Astrocyte (in vitro differentiated cells and primary cell): ENCODE measurements at regions not wholly inside any gene's neighbourhood (a gene's known extent, or its start where the extent isn't known, plus 50 kb on each side); places are given as distances from the start of the nearest gene placed in this dataset.

Source experiments
- DNase-seq: peaks from one replicate; pipeline ENCODE4 v3.0.0-alpha.2; 2010; ENCODE audit warnings: low read depth
- FAIRE-seq: peaks from 2 replicates; lab custom pipeline; 2011; peaks lifted over from hg19 to GRCh38; lab: Jason Lieb, UNC
- H2AFZ ChIP-seq: 2 replicates; pipeline ENCODE4 v1.6.0; 2012; ENCODE audit warnings: low read depth, low read length, inconsistent platforms
- H3K27ac ChIP-seq: 2 replicates; pipeline ENCODE4 v1.5.1; 2011; ENCODE audit warnings: low read depth, low read length, inconsistent platforms
- H3K27me3 ChIP-seq: 2 replicates; pipeline ENCODE4 v1.6.0; 2011; ENCODE audit warnings: low read length, inconsistent platforms; ENCODE audit not compliant: insufficient read depth
- H3K36me3 ChIP-seq: 2 replicates; pipeline ENCODE4 v1.5.1; 2011; ENCODE audit warnings: low read length, inconsistent platforms; ENCODE audit not compliant: insufficient read depth
- H3K4me1 ChIP-seq: 2 replicates; pipeline ENCODE4 v1.5.1; 2011; ENCODE audit warnings: low read length, inconsistent platforms; ENCODE audit not compliant: insufficient read depth
- H3K4me2 ChIP-seq: 2 replicates; pipeline ENCODE4 v1.6.0; 2012; ENCODE audit warnings: low read length, inconsistent platforms
- H3K4me3 ChIP-seq: 2 replicates; pipeline ENCODE4 v1.5.1; 2011; ENCODE audit warnings: low read depth, mild to moderate bottlenecking, low read length, inconsistent platforms; ENCODE audit not compliant: insufficient read depth
- H3K79me2 ChIP-seq: 2 replicates; pipeline ENCODE4 v1.6.0; 2012; ENCODE audit warnings: mild to moderate bottlenecking, low read length, inconsistent platforms; ENCODE audit not compliant: insufficient read depth
- H3K9ac ChIP-seq: 2 replicates; pipeline ENCODE4 v1.6.0; 2012; ENCODE audit warnings: mild to moderate bottlenecking, low read length, inconsistent platforms
- H3K9me3 ChIP-seq: 2 replicates; pipeline ENCODE4 v1.5.1; 2012; ENCODE audit warnings: low read depth, mild to moderate bottlenecking, low read length, inconsistent platforms; ENCODE audit not compliant: insufficient read depth
- H4K20me1 ChIP-seq: 2 replicates; pipeline ENCODE4 v1.6.0; 2012; ENCODE audit warnings: low read length, inconsistent platforms; ENCODE audit not compliant: insufficient read depth
- H3K27ac Mint-ChIP-seq: one replicate; pipeline ENCODE4 v1.8.0; 2021; ENCODE audit warnings: mild to moderate bottlenecking, mixed read lengths; ENCODE audit not compliant: unreplicated experiment
- H3K27me3 Mint-ChIP-seq: one replicate; pipeline ENCODE4 v1.8.0; 2021; ENCODE audit warnings: low read depth, mixed read lengths; ENCODE audit not compliant: unreplicated experiment
- H3K36me3 Mint-ChIP-seq: one replicate; pipeline ENCODE4 v1.8.0; 2021; ENCODE audit warnings: low read depth, mixed read lengths; ENCODE audit not compliant: unreplicated experiment
- H3K4me1 Mint-ChIP-seq: one replicate; pipeline ENCODE4 v1.8.0; 2021; ENCODE audit warnings: low read depth, mixed read lengths; ENCODE audit not compliant: unreplicated experiment
- H3K4me3 Mint-ChIP-seq: one replicate; pipeline ENCODE4 v1.8.0; 2021; ENCODE audit warnings: mild to moderate bottlenecking, moderate library complexity, mixed read lengths; ENCODE audit not compliant: unreplicated experiment
- H3K9me3 Mint-ChIP-seq: one replicate; pipeline ENCODE4 v1.8.0; 2021; ENCODE audit warnings: mild to moderate bottlenecking, mixed read lengths; ENCODE audit not compliant: unreplicated experiment
- EZH2 ChIP-seq: IDR thresholded peaks from 2 replicates; pipeline ENCODE4 v1.6.1; 2012; ENCODE audit warnings: mild to moderate bottlenecking, low read length, inconsistent platforms; ENCODE audit not compliant: insufficient read depth
- TF ChIP-seq, protein P1 (sequence below): IDR thresholded peaks from 2 replicates; pipeline ENCODE4 v1.5.1; 2011; ENCODE audit warnings: low read depth, mild to moderate bottlenecking, inconsistent platforms, low read length, moderate library complexity; ENCODE audit not compliant: insufficient read depth

DNA sequence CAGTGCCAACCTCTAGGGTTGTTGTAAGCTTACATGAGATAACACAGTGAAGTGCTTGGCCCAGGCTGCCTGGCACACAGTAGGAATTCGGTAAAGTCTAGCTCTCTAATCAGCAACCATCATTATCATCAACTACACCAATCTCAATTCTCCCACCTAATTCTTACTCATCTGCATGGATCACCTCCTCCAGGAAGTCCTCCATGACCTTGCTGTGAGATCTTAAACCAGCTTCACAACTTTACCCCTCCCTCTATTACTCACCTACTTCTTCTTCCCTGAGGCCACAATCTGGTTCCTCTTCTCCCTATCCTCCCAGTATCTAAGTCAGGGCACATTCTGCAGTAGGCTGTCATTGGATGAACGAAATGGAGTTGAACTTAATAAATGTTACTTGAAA lies 67.3 kb downstream of the GSC start:
- H3K27me3 ChIP-seq, result peaks cover 10% of the 10 kb centered on the region
- no peak for FAIRE-seq
- Mint-ChIP-seq H3K27ac (no peak overlapping the region), H3K4me1 (peaks cover 5% of the 10 kb centered on the region), H3K4me3 (no peak overlapping the region), H3K27me3 (peaks cover 39% of the 10 kb centered on the region), H3K9me3 (no peaks in the 10 kb centered on the region), H3K36me3 (no peaks in the 10 kb centered on the region)
- H3K4me1 ChIP-seq, result no peaks in the 10 kb centered on the region
- H3K9me3 ChIP-seq, result no peaks in the 10 kb centered on the region
- H3K36me3 ChIP-seq, result no peaks in the 10 kb centered on the region
- H2AFZ ChIP-seq, result no peak overlapping the region
- no peak overlapping the region for H3K27ac ChIP-seq
- no peak overlapping the region for H3K9ac ChIP-seq
- no peak overlapping the region for H3K4me3 ChIP-seq
- H3K4me2 ChIP-seq, result no peak overlapping the region
- no peaks in the 10 kb centered on the region for H4K20me1 ChIP-seq
- DNase-seq, result no peak
- no peaks in the 10 kb centered on the region for H3K79me2 ChIP-seq
- TF ChIP-seq EZH2, result no peak
- TF ChIP-seq, protein P1, sequence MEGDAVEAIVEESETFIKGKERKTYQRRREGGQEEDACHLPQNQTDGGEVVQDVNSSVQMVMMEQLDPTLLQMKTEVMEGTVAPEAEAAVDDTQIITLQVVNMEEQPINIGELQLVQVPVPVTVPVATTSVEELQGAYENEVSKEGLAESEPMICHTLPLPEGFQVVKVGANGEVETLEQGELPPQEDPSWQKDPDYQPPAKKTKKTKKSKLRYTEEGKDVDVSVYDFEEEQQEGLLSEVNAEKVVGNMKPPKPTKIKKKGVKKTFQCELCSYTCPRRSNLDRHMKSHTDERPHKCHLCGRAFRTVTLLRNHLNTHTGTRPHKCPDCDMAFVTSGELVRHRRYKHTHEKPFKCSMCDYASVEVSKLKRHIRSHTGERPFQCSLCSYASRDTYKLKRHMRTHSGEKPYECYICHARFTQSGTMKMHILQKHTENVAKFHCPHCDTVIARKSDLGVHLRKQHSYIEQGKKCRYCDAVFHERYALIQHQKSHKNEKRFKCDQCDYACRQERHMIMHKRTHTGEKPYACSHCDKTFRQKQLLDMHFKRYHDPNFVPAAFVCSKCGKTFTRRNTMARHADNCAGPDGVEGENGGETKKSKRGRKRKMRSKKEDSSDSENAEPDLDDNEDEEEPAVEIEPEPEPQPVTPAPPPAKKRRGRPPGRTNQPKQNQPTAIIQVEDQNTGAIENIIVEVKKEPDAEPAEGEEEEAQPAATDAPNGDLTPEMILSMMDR, result no peak

DNA sequence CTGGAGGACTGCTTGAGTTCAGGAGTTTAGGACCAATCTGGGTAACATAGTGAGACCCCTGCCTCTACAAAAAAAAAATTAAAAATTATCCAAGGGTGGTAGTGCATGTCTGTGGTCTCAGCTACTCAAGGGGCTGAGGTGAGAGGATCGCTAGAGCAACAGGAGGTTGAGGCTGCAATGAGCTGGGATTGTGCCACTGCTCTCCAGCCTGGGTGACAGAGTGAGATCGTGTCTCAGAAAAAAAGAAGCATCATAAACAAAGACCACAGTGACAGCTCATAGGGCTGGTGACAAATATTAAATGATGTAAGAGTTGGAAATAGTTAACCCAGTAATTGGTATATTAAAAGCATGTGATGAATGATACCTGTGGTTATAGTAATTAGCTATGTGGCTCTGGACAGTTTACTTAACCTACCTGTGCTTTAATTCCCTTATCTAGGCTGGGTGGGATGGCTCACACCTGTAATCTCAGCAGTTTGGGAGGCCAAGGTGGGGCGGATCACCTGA lies 68.0 kb downstream of the GSC start:
- TF ChIP-seq, protein P1, result no peak
- TF ChIP-seq EZH2, result no peak
- Histone ChIP-seq H3K9ac (no peak overlapping the region), H3K27ac (no peak overlapping the region), H4K20me1 (no peaks in the 10 kb centered on the region), H3K4me1 (no peaks in the 10 kb centered on the region), H3K9me3 (no peaks in the 10 kb centered on the region), H3K4me3 (no peak overlapping the region), H3K4me2 (no peak overlapping the region), H3K36me3 (no peaks in the 10 kb centered on the region), H3K79me2 (no peaks in the 10 kb centered on the region), H3K27me3 (peaks cover 10% of the 10 kb centered on the region), H2AFZ (no peak overlapping the region)
- FAIRE-seq, result no peak
- peaks cover 37% of the 10 kb centered on the region for H3K27me3 Mint-ChIP-seq
- H3K36me3 Mint-ChIP-seq, result no peaks in the 10 kb centered on the region
- DNase-seq, result no peak
- no peak overlapping the region for H3K27ac Mint-ChIP-seq
- H3K9me3 Mint-ChIP-seq, result no peaks in the 10 kb centered on the region
- no peak overlapping the region for H3K4me3 Mint-ChIP-seq
- H3K4me1 Mint-ChIP-seq, result peaks cover 5% of the 10 kb centered on the region

DNA sequence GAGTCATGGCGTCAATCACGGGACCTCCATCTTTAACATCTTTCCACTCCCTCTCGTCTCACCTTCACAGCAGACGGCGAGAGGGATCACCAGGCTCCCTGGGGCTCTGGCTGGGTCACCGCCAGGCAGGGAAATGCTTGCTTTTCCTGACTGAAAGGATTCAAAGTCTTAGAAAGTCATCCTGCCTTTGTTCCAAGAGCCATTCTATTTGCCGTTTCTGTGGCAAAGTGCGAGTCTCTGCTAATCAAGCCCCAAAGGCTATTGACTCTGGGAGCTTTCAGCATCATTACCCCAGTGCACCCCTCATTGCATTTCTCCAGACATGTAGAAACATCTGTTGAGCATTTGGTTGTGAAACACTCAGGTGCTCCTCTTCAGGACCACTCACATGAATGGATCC lies 69.6 kb downstream of the GSC start:
- no peaks in the 10 kb centered on the region for H3K9me3 Mint-ChIP-seq

More for the DNA sequence above, 69.6 kb downstream of the GSC start:
- Mint-ChIP-seq H3K27me3 (peaks cover 32% of the 10 kb centered on the region), H3K27ac (no peak overlapping the region), H3K4me1 (peaks cover 5% of the 10 kb centered on the region), H3K4me3 (no peak overlapping the region), H3K36me3 (no peaks in the 10 kb centered on the region)
- FAIRE-seq, result no peak
- Histone ChIP-seq H3K9me3 (no peaks in the 10 kb centered on the region), H3K27ac (no peak overlapping the region), H2AFZ (no peak overlapping the region), H3K9ac (no peak overlapping the region), H3K4me3 (no peak overlapping the region), H3K36me3 (no peaks in the 10 kb centered on the region), H3K79me2 (no peaks in the 10 kb centered on the region), H3K4me1 (no peaks in the 10 kb centered on the region), H3K4me2 (no peak overlapping the region), H3K27me3 (peaks cover 10% of the 10 kb centered on the region), H4K20me1 (no peaks in the 10 kb centered on the region)
- no peak for DNase-seq
- TF ChIP-seq EZH2, result no peak
- TF ChIP-seq, protein P1, result no peak
